ENCODE measurements at regions not wholly inside any gene's neighbourhood (a gene's known extent, or its start where the extent isn't known, plus 50 kb on each side); places are given as distances from the start of the nearest gene placed in this dataset.

- TF ChIP-seq ETS1 (IDR thresholded peaks at IDR 0.05): no peak
- no peak for TF ChIP-seq ZNF114 (CRISPR knock-in tag; IDR thresholded peaks at IDR 0.05)
- TF ChIP-seq STAT1 (IDR thresholded peaks at IDR 0.05; ENCODE audit: unreplicated experiment): no peak
- no peak for TF ChIP-seq POLR2AphosphoS5 (IDR thresholded peaks at IDR 0.05; ENCODE audit: low read depth)
- no peak for TF ChIP-seq EZH2phosphoT487 (IDR thresholded peaks at IDR 0.05; ENCODE audit: unreplicated experiment)
- TF ChIP-seq REST (IDR thresholded peaks at IDR 0.05; ENCODE audit: unreplicated experiment): no peak
Observed at GRCh38 chr15:87493803-87494202, 762.7 kb downstream of the NTRK3 start (continued).

- H3K4me1 ChIP-seq (ENCODE audit: insufficient read depth): no peaks in the 10 kb centered on the region
- Mint-ChIP-seq H3K27ac (no peak overlapping the region), H3K9me3 (no peaks in the 10 kb centered on the region; the same call in 2 of the 3 replicates), H3K27me3 (ENCODE audit: insufficient read depth, low read depth, poor library complexity) (peaks cover 2% of the 10 kb centered on the region), H3K4me3 (no peak overlapping the region), H3K36me3 (ENCODE audit: low read depth) (no peaks in the 10 kb centered on the region), H3K4me1 (no peaks in the 10 kb centered on the region)
- no peaks in the 10 kb centered on the region for H3K27me3 ChIP-seq (ENCODE audit: insufficient read depth)
- no peak overlapping the region for H2AFZ ChIP-seq
- no peak overlapping the region for H3K4me3 ChIP-seq
- no peaks in the 10 kb centered on the region for H3K36me3 ChIP-seq (ENCODE audit: insufficient read depth)
- no peaks in the 10 kb centered on the region for H3K79me2 ChIP-seq (replicated peaks; ENCODE audit: insufficient read depth)
- DNase-seq (ENCODE audit: low spot score): no peak
- H3F3A ChIP-seq (replicated peaks; ENCODE audit: low read depth): no peaks in the 10 kb centered on the region
- H3K27ac ChIP-seq (ENCODE audit: low read depth): no peak overlapping the region
- no peak for ATAC-seq
- H3K9me2 ChIP-seq (ENCODE audit: insufficient read depth): 0 out of 2 replicates have a peak, but pooled peaks cover 5% of the 10 kb centered on the region
- no peaks in the 10 kb centered on the region for H4K20me1 ChIP-seq (replicated peaks; ENCODE audit: insufficient read depth)
- no peak overlapping the region for H3K4me2 ChIP-seq
- TF ChIP-seq ETS1 (IDR thresholded peaks at IDR 0.05) (no peak), ZNF462 (CRISPR knock-in tag; IDR thresholded peaks at IDR 0.05) (no peak), CTCF (conservative IDR thresholded peaks at IDR 0.05; ENCODE audit: low read depth in 2 of 2) (no peak), POLR2AphosphoS5 (IDR thresholded peaks at IDR 0.05; ENCODE audit: low read depth) (no peak), STAT1 (IDR thresholded peaks at IDR 0.05; ENCODE audit: unreplicated experiment) (no peak), EZH2phosphoT487 (IDR thresholded peaks at IDR 0.05; ENCODE audit: unreplicated experiment) (no peak)
Observed at GRCh38 chr15:87492321-87492720, 764.2 kb downstream of the NTRK3 start.
